GM23338 (cell line): ENCODE measurements at regions not wholly inside any gene's neighbourhood (a gene's known extent, or its start where the extent isn't known, plus 50 kb on each side); places are given as distances from the start of the nearest gene placed in this dataset.

ENCODE experiments used
- ATAC-seq: fragments of 200-7000 bp; cut with Tn5 transposase; 3 replicates; pipeline ENCODE4 v1.9.1; 2020
- DNase-seq: peaks from one replicate; pipeline ENCODE4 v3.0.0-alpha.2; 2015; ENCODE audit warnings: low spot score
- H2AFZ ChIP-seq: fragments of 200-600 bp; sonication (generic); 2 replicates; pipeline ENCODE4 v1.8.0; 2016; ENCODE audit warnings: antibody characterized with exemption, mild to moderate bottlenecking, moderate library complexity
- H3F3A ChIP-seq: fragments of 200-600 bp; sonication (generic); replicated peaks from 2 replicates; pipeline ENCODE4 v1.8.0; 2017; ENCODE audit warnings: antibody characterized with exemption, mixed run types, low read depth
- H3K27ac ChIP-seq: fragments of 200-600 bp; sonication (generic); 2 replicates; pipeline ENCODE4 v1.6.1; 2016; ENCODE audit warnings: low read depth
- H3K27me3 ChIP-seq: fragments of 200-600 bp; sonication (generic); 2 replicates; pipeline ENCODE4 v1.8.0; 2016; ENCODE audit warnings: mild to moderate bottlenecking, mixed run types, moderate library complexity; ENCODE audit not compliant: insufficient read depth
- H3K36me3 ChIP-seq: fragments of 200-600 bp; sonication (generic); 2 replicates; pipeline ENCODE4 v1.8.0; 2016; ENCODE audit warnings: mild to moderate bottlenecking; ENCODE audit not compliant: insufficient read depth
- H3K4me1 ChIP-seq: fragments of 200-600 bp; sonication (generic); 2 replicates; pipeline ENCODE4 v1.8.0; 2016; ENCODE audit warnings: mild to moderate bottlenecking, moderate library complexity; ENCODE audit not compliant: insufficient read depth
- H3K4me2 ChIP-seq: fragments of 200-600 bp; sonication (generic); 2 replicates; pipeline ENCODE4 v1.7.1; 2017; ENCODE audit warnings: mixed run types
- H3K4me3 ChIP-seq: fragments of 200-600 bp; sonication (generic); 2 replicates; pipeline ENCODE4 v1.6.1; 2016; ENCODE audit warnings: mixed run types
- H3K79me2 ChIP-seq: fragments of 200-600 bp; sonication (generic); replicated peaks from 2 replicates; pipeline ENCODE4 v1.8.0; 2017; ENCODE audit warnings: mild to moderate bottlenecking; ENCODE audit not compliant: insufficient read depth
- H3K9me2 ChIP-seq: fragments of 200-600 bp; sonication (generic); 2 replicates; pipeline ENCODE4 v1.8.0; 2017; ENCODE audit not compliant: insufficient read depth
- H4K20me1 ChIP-seq: fragments of 200-600 bp; sonication (generic); replicated peaks from 2 replicates; pipeline ENCODE4 v1.8.0; 2017; ENCODE audit warnings: mild to moderate bottlenecking; ENCODE audit not compliant: insufficient read depth
- H3K27ac Mint-ChIP-seq: 2 replicates; pipeline ENCODE4 v1.8.0; 2020; ENCODE audit warnings: inconsistent platforms, mild to moderate bottlenecking, moderate library complexity, mixed read lengths
- H3K27me3 Mint-ChIP-seq: 3 replicates; pipeline ENCODE4 v1.8.0; 2022; ENCODE audit warnings: low read depth, mild to moderate bottlenecking, moderate library complexity, mixed read lengths, inconsistent platforms; ENCODE audit not compliant: insufficient read depth, poor library complexity
- H3K36me3 Mint-ChIP-seq: 3 replicates; pipeline ENCODE4 v1.8.0; 2021; ENCODE audit warnings: low read depth, mild to moderate bottlenecking, inconsistent platforms, moderate library complexity, mixed read lengths
- H3K4me1 Mint-ChIP-seq: 3 replicates; pipeline ENCODE4 v1.8.0; 2020; ENCODE audit warnings: mild to moderate bottlenecking, inconsistent platforms, mixed read lengths
- H3K4me3 Mint-ChIP-seq: 3 replicates; pipeline ENCODE4 v1.8.0; 2021; ENCODE audit warnings: moderate library complexity, mild to moderate bottlenecking, inconsistent platforms, mixed read lengths
- H3K9me3 Mint-ChIP-seq: 3 replicates; pipeline ENCODE4 v1.8.0; 2020; ENCODE audit warnings: moderate library complexity, mild to moderate bottlenecking, inconsistent platforms, mixed read lengths
- JUNB ChIP-seq: IDR thresholded peaks from one replicate; pipeline ENCODE4 v1.6.1; 2016; ENCODE audit warnings: antibody characterized with exemption; ENCODE audit not compliant: unreplicated experiment
- POLR2AphosphoS5 ChIP-seq: IDR thresholded peaks from 2 replicates; pipeline ENCODE4 v1.6.1; 2016; ENCODE audit warnings: antibody characterized with exemption, low read depth
- STAT1 ChIP-seq: IDR thresholded peaks from one replicate; pipeline ENCODE4 v1.6.1; 2016; ENCODE audit warnings: antibody characterized with exemption; ENCODE audit not compliant: unreplicated experiment
- ZNF114 ChIP-seq: fragments of 250-450 bp; sonication (Bioruptor Pico); IDR thresholded peaks from 2 replicates; pipeline ENCODE4 v1.5.0; 2020; ENCODE audit warnings: mild to moderate bottlenecking, moderate library complexity
- ZNF331 ChIP-seq: fragments of 250-450 bp; sonication (Bioruptor Pico); IDR thresholded peaks from 2 replicates; pipeline ENCODE4 v1.5.0; 2020; ENCODE audit warnings: low read depth, mild to moderate bottlenecking, moderate library complexity
- TF ChIP-seq, protein P1 (sequence below): IDR thresholded peaks from 2 replicates; pipeline ENCODE4 v1.6.1; 2016; ENCODE audit warnings: antibody characterized with exemption
- TF ChIP-seq, protein P2 (sequence below): IDR thresholded peaks from one replicate; pipeline ENCODE4 v1.6.1; 2018; ENCODE audit warnings: antibody characterized with exemption; ENCODE audit not compliant: unreplicated experiment
- TF ChIP-seq, protein P3 (sequence below): fragments of 250-450 bp; sonication (Bioruptor Pico); IDR thresholded peaks from 2 replicates; pipeline ENCODE4 v1.5.0; 2020; ENCODE audit warnings: mild to moderate bottlenecking, moderate library complexity

DNA sequence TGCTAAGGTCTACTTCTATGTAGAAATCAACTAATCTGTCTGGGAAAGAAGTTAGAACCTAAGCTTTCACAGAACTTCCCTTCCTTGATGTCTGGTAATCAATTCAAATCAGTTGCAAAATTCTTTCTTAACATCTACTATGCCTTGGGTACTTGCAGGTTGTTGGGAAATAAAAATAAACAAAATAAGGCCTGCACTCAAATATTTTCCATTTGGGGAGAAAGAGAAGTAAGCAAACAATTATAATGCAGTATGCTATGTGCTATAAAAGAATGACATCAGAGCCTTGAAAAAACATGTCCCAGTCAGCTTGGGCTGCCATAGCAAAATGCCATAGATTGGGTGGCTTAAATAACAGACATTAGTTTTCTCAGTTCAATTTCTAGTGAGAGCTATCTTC is 425.9 kb upstream of the DCN start:
- H3F3A ChIP-seq: no peaks in the 10 kb centered on the region
- H3K79me2 ChIP-seq: no peaks in the 10 kb centered on the region
- TF ChIP-seq JUNB (no peak), ZNF114 (no peak), POLR2AphosphoS5 (no peak)
- TF ChIP-seq, protein P1, sequence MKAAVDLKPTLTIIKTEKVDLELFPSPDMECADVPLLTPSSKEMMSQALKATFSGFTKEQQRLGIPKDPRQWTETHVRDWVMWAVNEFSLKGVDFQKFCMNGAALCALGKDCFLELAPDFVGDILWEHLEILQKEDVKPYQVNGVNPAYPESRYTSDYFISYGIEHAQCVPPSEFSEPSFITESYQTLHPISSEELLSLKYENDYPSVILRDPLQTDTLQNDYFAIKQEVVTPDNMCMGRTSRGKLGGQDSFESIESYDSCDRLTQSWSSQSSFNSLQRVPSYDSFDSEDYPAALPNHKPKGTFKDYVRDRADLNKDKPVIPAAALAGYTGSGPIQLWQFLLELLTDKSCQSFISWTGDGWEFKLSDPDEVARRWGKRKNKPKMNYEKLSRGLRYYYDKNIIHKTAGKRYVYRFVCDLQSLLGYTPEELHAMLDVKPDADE: no peak
- TF ChIP-seq, protein P2, sequence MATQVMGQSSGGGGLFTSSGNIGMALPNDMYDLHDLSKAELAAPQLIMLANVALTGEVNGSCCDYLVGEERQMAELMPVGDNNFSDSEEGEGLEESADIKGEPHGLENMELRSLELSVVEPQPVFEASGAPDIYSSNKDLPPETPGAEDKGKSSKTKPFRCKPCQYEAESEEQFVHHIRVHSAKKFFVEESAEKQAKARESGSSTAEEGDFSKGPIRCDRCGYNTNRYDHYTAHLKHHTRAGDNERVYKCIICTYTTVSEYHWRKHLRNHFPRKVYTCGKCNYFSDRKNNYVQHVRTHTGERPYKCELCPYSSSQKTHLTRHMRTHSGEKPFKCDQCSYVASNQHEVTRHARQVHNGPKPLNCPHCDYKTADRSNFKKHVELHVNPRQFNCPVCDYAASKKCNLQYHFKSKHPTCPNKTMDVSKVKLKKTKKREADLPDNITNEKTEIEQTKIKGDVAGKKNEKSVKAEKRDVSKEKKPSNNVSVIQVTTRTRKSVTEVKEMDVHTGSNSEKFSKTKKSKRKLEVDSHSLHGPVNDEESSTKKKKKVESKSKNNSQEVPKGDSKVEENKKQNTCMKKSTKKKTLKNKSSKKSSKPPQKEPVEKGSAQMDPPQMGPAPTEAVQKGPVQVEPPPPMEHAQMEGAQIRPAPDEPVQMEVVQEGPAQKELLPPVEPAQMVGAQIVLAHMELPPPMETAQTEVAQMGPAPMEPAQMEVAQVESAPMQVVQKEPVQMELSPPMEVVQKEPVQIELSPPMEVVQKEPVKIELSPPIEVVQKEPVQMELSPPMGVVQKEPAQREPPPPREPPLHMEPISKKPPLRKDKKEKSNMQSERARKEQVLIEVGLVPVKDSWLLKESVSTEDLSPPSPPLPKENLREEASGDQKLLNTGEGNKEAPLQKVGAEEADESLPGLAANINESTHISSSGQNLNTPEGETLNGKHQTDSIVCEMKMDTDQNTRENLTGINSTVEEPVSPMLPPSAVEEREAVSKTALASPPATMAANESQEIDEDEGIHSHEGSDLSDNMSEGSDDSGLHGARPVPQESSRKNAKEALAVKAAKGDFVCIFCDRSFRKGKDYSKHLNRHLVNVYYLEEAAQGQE: no peak
- H3K9me2 ChIP-seq: no peaks in the 10 kb centered on the region
- Mint-ChIP-seq H3K4me3 (no peak overlapping the region), H3K36me3 (no peaks in the 10 kb centered on the region), H3K9me3 (no peaks in the 10 kb centered on the region), H3K4me1 (peaks cover 3% of the 10 kb centered on the region; the same call in 1 of the 3 replicates), H3K27me3 (no peaks in the 10 kb centered on the region), H3K27ac (no peak overlapping the region)
- no peak overlapping the region for H3K4me2 ChIP-seq
- H3K4me3 ChIP-seq: no peak overlapping the region
- no peaks in the 10 kb centered on the region for H3K4me1 ChIP-seq
- H2AFZ ChIP-seq: no peak overlapping the region
- no peak for DNase-seq
- no peaks in the 10 kb centered on the region for H3K27me3 ChIP-seq
- ATAC-seq: no peak
- no peak overlapping the region for H3K27ac ChIP-seq
- H3K36me3 ChIP-seq: no peaks in the 10 kb centered on the region
- no peaks in the 10 kb centered on the region for H4K20me1 ChIP-seq

DNA sequence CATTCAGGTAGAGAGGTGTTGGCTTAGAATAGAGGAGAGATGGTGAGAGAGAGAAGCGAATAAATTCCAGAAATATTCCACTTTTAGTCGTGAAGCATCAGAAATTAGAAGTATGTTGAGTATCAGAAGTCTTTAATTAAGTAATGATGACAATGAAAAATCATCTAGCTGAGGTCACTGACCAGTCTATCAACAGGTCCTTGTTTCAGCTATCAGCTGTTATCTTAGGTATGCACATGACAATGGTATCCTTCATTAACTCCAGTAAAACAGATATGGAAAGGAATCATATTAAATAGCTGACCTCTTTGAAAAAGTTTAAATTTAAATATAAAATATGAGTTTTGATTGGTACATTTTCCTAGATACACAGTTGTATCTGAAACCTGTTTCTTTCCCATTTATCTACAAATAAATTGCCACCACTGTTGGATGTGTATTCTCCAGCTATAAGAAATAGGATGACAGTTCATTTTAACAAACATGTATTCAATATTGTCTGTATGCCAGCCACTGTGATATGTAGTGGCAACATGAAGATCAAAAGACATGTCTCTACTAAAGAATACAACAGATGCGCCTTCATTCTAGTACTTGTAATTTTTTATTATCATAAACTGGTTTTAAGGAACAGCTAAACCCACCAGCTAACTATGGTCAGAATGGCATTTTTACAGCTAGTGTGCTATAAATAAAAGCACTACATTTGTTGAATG is 424.2 kb upstream of the DCN start:
- H3K4me1 ChIP-seq: no peaks in the 10 kb centered on the region
- no peaks in the 10 kb centered on the region for H3F3A ChIP-seq
- no peaks in the 10 kb centered on the region for H3K9me3 Mint-ChIP-seq
- H3K36me3 ChIP-seq: no peaks in the 10 kb centered on the region
- H3K27ac ChIP-seq: no peak overlapping the region
- no peak for ATAC-seq
- H3K27ac Mint-ChIP-seq: no peak overlapping the region
- H4K20me1 ChIP-seq: no peaks in the 10 kb centered on the region
- H3K4me3 ChIP-seq: no peak overlapping the region
- DNase-seq: no peak
- H3K36me3 Mint-ChIP-seq: no peaks in the 10 kb centered on the region
- H3K9me2 ChIP-seq: no peaks in the 10 kb centered on the region
- H3K27me3 ChIP-seq: no peaks in the 10 kb centered on the region
- H3K27me3 Mint-ChIP-seq: no peaks in the 10 kb centered on the region
- H3K4me1 Mint-ChIP-seq: peaks cover 3% of the 10 kb centered on the region; the same call in 1 of the 3 replicates
- H3K4me3 Mint-ChIP-seq: no peak overlapping the region
- H3K4me2 ChIP-seq: no peak overlapping the region
- no peaks in the 10 kb centered on the region for H3K79me2 ChIP-seq
- H2AFZ ChIP-seq: 0 out of 2 replicates have a peak overlapping the region, but pooled peaks have one; percentile 29
- TF ChIP-seq ZNF331 (CRISPR knock-in tag): no peak
- TF ChIP-seq ZNF114: no peak
- no peak for TF ChIP-seq STAT1
- TF ChIP-seq, protein P3, sequence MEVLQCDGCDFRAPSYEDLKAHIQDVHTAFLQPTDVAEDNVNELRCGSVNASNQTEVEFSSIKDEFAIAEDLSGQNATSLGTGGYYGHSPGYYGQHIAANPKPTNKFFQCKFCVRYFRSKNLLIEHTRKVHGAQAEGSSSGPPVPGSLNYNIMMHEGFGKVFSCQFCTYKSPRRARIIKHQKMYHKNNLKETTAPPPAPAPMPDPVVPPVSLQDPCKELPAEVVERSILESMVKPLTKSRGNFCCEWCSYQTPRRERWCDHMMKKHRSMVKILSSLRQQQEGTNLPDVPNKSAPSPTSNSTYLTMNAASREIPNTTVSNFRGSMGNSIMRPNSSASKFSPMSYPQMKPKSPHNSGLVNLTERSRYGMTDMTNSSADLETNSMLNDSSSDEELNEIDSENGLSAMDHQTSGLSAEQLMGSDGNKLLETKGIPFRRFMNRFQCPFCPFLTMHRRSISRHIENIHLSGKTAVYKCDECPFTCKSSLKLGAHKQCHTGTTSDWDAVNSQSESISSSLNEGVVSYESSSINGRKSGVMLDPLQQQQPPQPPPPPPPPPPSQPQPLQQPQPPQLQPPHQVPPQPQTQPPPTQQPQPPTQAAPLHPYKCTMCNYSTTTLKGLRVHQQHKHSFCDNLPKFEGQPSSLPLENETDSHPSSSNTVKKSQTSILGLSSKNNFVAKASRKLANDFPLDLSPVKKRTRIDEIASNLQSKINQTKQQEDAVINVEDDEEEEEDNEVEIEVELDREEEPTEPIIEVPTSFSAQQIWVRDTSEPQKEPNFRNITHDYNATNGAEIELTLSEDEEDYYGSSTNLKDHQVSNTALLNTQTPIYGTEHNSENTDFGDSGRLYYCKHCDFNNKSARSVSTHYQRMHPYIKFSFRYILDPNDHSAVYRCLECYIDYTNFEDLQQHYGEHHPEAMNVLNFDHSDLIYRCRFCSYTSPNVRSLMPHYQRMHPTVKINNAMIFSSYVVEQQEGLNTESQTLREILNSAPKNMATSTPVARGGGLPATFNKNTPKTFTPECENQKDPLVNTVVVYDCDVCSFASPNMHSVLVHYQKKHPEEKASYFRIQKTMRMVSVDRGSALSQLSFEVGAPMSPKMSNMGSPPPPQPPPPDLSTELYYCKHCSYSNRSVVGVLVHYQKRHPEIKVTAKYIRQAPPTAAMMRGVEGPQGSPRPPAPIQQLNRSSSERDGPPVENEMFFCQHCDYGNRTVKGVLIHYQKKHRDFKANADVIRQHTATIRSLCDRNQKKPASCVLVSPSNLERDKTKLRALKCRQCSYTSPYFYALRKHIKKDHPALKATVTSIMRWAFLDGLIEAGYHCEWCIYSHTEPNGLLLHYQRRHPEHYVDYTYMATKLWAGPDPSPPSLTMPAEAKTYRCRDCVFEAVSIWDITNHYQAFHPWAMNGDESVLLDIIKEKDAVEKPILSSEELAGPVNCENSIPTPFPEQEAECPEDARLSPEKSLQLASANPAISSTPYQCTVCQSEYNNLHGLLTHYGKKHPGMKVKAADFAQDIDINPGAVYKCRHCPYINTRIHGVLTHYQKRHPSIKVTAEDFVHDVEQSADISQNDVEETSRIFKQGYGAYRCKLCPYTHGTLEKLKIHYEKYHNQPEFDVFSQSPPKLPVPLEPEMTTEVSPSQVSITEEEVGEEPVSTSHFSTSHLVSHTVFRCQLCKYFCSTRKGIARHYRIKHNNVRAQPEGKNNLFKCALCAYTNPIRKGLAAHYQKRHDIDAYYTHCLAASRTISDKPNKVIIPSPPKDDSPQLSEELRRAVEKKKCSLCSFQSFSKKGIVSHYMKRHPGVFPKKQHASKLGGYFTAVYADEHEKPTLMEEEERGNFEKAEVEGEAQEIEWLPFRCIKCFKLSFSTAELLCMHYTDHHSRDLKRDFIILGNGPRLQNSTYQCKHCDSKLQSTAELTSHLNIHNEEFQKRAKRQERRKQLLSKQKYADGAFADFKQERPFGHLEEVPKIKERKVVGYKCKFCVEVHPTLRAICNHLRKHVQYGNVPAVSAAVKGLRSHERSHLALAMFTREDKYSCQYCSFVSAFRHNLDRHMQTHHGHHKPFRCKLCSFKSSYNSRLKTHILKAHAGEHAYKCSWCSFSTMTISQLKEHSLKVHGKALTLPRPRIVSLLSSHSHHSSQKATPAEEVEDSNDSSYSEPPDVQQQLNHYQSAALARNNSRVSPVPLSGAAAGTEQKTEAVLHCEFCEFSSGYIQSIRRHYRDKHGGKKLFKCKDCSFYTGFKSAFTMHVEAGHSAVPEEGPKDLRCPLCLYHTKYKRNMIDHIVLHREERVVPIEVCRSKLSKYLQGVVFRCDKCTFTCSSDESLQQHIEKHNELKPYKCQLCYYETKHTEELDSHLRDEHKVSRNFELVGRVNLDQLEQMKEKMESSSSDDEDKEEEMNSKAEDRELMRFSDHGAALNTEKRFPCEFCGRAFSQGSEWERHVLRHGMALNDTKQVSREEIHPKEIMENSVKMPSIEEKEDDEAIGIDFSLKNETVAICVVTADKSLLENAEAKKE: no peak
